ENCODE measurements at regions not wholly inside any gene's neighbourhood (a gene's known extent, or its start where the extent isn't known, plus 50 kb on each side); places are given as distances from the start of the nearest gene placed in this dataset.

GRCh38 chr16:7137560-7138330 lies 194.9 kb upstream of the RBFOX1 start:
- TF ChIP-seq CTCF (IDR thresholded peaks at IDR 0.05): no peak
- TF ChIP-seq POLR2A (IDR thresholded peaks at IDR 0.05): no peak

Data from uterus (tissue), 2 donors.